Mesendoderm (in vitro differentiated cells): ENCODE measurements at regions not wholly inside any gene's neighbourhood (a gene's known extent, or its start where the extent isn't known, plus 50 kb on each side); places are given as distances from the start of the nearest gene placed in this dataset.

Experiments
- DNase-seq: peaks from one replicate; pipeline ENCODE4 v3.0.0; 2013
- H2AK5ac ChIP-seq: 2 replicates; pipeline ENCODE4 v1.6.1; 2013; ENCODE audit warnings: low read length, inconsistent platforms
- H2BK120ac ChIP-seq: 2 replicates; pipeline ENCODE4 v1.6.1; 2013; ENCODE audit warnings: low read depth, mild to moderate bottlenecking, low read length, moderate library complexity, mixed read lengths
- H2BK15ac ChIP-seq: replicated peaks from 2 replicates; pipeline ENCODE4 v1.6.1; 2013; ENCODE audit warnings: low read depth, mild to moderate bottlenecking, moderate library complexity
- H2BK5ac ChIP-seq: 2 replicates; pipeline ENCODE4 v1.6.1; 2013; ENCODE audit warnings: low read length, inconsistent platforms
- H3K18ac ChIP-seq: 2 replicates; pipeline ENCODE4 v1.6.1; 2013; ENCODE audit warnings: mild to moderate bottlenecking, low read length, mixed read lengths
- H3K23ac ChIP-seq: one replicate; pipeline ENCODE4 v1.6.1; 2013; ENCODE audit warnings: low read length
- H3K27ac ChIP-seq: 2 replicates; pipeline ENCODE4 v1.5.1; 2013; ENCODE audit warnings: low read depth, mild to moderate bottlenecking, inconsistent platforms, low read length, moderate library complexity
- H3K27me3 ChIP-seq: 2 replicates; pipeline ENCODE4 v1.6.1; 2013; ENCODE audit warnings: low read length, control low read depth, mild to moderate bottlenecking, inconsistent platforms; ENCODE audit not compliant: insufficient read depth, poor library complexity
- H3K36me3 ChIP-seq: 2 replicates; pipeline ENCODE4 v1.6.1; 2013; ENCODE audit warnings: low read length, inconsistent platforms; ENCODE audit not compliant: control insufficient read depth, insufficient read depth
- H3K4ac ChIP-seq: one replicate; pipeline ENCODE4 v1.6.1; 2013; ENCODE audit warnings: low read depth, mild to moderate bottlenecking, low read length, moderate library complexity
- H3K4me1 ChIP-seq: 2 replicates; pipeline ENCODE4 v1.6.1; 2013; ENCODE audit warnings: low read depth, low read length, inconsistent platforms; ENCODE audit not compliant: control insufficient read depth
- H3K4me2 ChIP-seq: 2 replicates; pipeline ENCODE4 v1.6.1; 2013; ENCODE audit warnings: low read length
- H3K4me3 ChIP-seq: 2 replicates; pipeline ENCODE4 v1.5.1; 2013; ENCODE audit warnings: mild to moderate bottlenecking, low read length
- H3K56ac ChIP-seq: one replicate; pipeline ENCODE4 v1.6.1; 2013; ENCODE audit warnings: low read length
- H3K79me1 ChIP-seq: 2 replicates; pipeline ENCODE4 v1.6.1; 2013; ENCODE audit warnings: low read length, inconsistent platforms
- H3K79me2 ChIP-seq: 2 replicates; pipeline ENCODE4 v1.6.1; 2013; ENCODE audit warnings: mild to moderate bottlenecking, low read length; ENCODE audit not compliant: control insufficient read depth, insufficient read depth
- H3K9ac ChIP-seq: 2 replicates; pipeline ENCODE4 v1.6.1; 2013; ENCODE audit warnings: low read length, inconsistent platforms
- H4K5ac ChIP-seq: one replicate; pipeline ENCODE4 v1.6.1; 2013; ENCODE audit warnings: low read length
- H4K8ac ChIP-seq: one replicate; pipeline ENCODE4 v1.6.1; 2013; ENCODE audit warnings: low read depth, mild to moderate bottlenecking, control low read depth, low read length, moderate library complexity
- WGBS: extraction: QIAGEN DNeasy Blood & Tissue Kit; methylation state at CpG from one replicate; pipeline ENCODE4 v1.1.7; 2013; ENCODE audit warnings: low lambda C conversion rate, missing lambda C conversion rate; ENCODE audit not compliant: insufficient coverage; ENCODE audit errors: extremely low coverage; 5-methylcytosine and 5-hydroxymethylcytosine counted together

- H3K4me3 ChIP-seq = no peak overlapping the region
- H3K9ac ChIP-seq = no peak overlapping the region
- no CpG with 5 or more reads among the region's 2 CpGs for WGBS
- DNase-seq = no peak
- H3K36me3 ChIP-seq = no peaks in the 10 kb centered on the region
- no peak overlapping the region for H3K56ac ChIP-seq
- H2BK5ac ChIP-seq = no peak overlapping the region
- H3K79me2 ChIP-seq = no peaks in the 10 kb centered on the region
- no peaks in the 10 kb centered on the region for H3K27me3 ChIP-seq
- no peaks in the 10 kb centered on the region for H3K4me1 ChIP-seq
- no peak overlapping the region for H3K4me2 ChIP-seq
- no peak overlapping the region for H2BK15ac ChIP-seq
- no peak overlapping the region for H3K23ac ChIP-seq
- no peak overlapping the region for H3K27ac ChIP-seq
- no peak overlapping the region for H2BK120ac ChIP-seq
- H4K5ac ChIP-seq = no peak overlapping the region
- H3K79me1 ChIP-seq = no peaks in the 10 kb centered on the region
- H3K4ac ChIP-seq = no peak overlapping the region
- H4K8ac ChIP-seq = no peak overlapping the region
- no peak overlapping the region for H2AK5ac ChIP-seq
- no peak overlapping the region for H3K18ac ChIP-seq
Observed at GRCh38 chr7:12056977-12057376, 154.1 kb upstream of the TMEM106B start.

- H3K18ac ChIP-seq = no peak overlapping the region
- H3K9ac ChIP-seq = no peak overlapping the region
- H3K23ac ChIP-seq = no peak overlapping the region
- H3K79me1 ChIP-seq = no peaks in the 10 kb centered on the region
- H2BK120ac ChIP-seq = no peak overlapping the region
- H3K27ac ChIP-seq = no peak overlapping the region
- H3K56ac ChIP-seq = no peak overlapping the region
- H3K36me3 ChIP-seq = no peaks in the 10 kb centered on the region
- H2AK5ac ChIP-seq = no peak overlapping the region
- H3K4me1 ChIP-seq = no peaks in the 10 kb centered on the region
- peak; percentile 16 for DNase-seq
- H3K79me2 ChIP-seq = no peaks in the 10 kb centered on the region
- no peak overlapping the region for H3K4me2 ChIP-seq
- no peak overlapping the region for H2BK15ac ChIP-seq
- H3K4me3 ChIP-seq = no peak overlapping the region
- H3K27me3 ChIP-seq = no peaks in the 10 kb centered on the region
- H4K5ac ChIP-seq = no peak overlapping the region
- H2BK5ac ChIP-seq = no peak overlapping the region
- H3K4ac ChIP-seq = no peak overlapping the region
- no peak overlapping the region for H4K8ac ChIP-seq
Observed at GRCh38 chr7:12062062-12062461, 149.0 kb upstream of the TMEM106B start.

DNA sequence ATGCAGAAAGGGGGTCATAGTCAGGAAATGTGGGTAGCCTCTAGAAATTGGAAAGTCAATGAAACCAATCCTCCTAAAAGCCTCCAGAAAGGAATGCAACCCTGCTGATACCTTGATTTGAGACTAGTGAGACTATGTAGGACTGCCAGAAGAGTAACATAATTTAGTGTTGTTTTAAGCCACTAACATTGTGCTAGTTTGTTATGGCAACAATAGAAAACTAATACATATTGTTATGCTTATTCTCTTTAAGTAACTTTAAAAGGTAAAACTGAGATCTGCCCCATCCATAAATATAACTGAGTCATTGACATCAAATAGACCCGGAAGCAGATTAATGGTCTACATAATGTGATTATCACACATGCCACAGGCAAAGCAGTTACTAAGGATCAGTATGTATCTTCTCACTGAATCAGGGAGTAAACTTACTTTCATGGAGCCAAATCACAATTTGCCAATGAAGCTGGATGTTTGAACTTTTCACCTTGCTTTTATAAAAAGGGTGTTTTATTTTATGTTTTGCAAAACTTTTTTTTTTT, 146.4 kb upstream of the TMEM106B start:
- Histone ChIP-seq H4K5ac (no peak overlapping the region), H3K4me3 (no peak overlapping the region), H2BK15ac (no peak overlapping the region), H3K56ac (no peak overlapping the region), H3K4ac (no peak overlapping the region), H3K18ac (no peak overlapping the region), H3K79me2 (no peaks in the 10 kb centered on the region), H3K27me3 (no peaks in the 10 kb centered on the region), H3K79me1 (no peaks in the 10 kb centered on the region), H3K36me3 (no peaks in the 10 kb centered on the region), H2BK5ac (no peak overlapping the region), H3K4me1 (no peaks in the 10 kb centered on the region), H4K8ac (no peak overlapping the region), H2BK120ac (no peak overlapping the region), H3K27ac (no peak overlapping the region), H3K23ac (no peak overlapping the region), H2AK5ac (no peak overlapping the region), H3K4me2 (no peak overlapping the region), H3K9ac (no peak overlapping the region)
- no CpG with 5 or more reads among the region's 1 CpG for WGBS
- DNase-seq = peak; percentile 23

- Histone ChIP-seq H3K79me1 (no peaks in the 10 kb centered on the region), H3K4me3 (no peak overlapping the region), H3K23ac (no peak overlapping the region), H2BK120ac (no peak overlapping the region), H2AK5ac (no peak overlapping the region), H3K4me2 (no peak overlapping the region), H4K5ac (no peak overlapping the region), H4K8ac (no peak overlapping the region), H3K27me3 (no peaks in the 10 kb centered on the region), H2BK5ac (no peak overlapping the region), H3K4ac (no peak overlapping the region), H3K18ac (no peak overlapping the region), H3K79me2 (no peaks in the 10 kb centered on the region), H3K4me1 (no peaks in the 10 kb centered on the region), H2BK15ac (no peak overlapping the region), H3K56ac (no peak overlapping the region), H3K27ac (no peak overlapping the region), H3K9ac (no peak overlapping the region), H3K36me3 (no peaks in the 10 kb centered on the region)
- peak; percentile 66 for DNase-seq
- no CpG with 5 or more reads among the region's 4 CpGs for WGBS
Observed at GRCh38 chr7:12066004-12066403, 145.1 kb upstream of the TMEM106B start.

DNA sequence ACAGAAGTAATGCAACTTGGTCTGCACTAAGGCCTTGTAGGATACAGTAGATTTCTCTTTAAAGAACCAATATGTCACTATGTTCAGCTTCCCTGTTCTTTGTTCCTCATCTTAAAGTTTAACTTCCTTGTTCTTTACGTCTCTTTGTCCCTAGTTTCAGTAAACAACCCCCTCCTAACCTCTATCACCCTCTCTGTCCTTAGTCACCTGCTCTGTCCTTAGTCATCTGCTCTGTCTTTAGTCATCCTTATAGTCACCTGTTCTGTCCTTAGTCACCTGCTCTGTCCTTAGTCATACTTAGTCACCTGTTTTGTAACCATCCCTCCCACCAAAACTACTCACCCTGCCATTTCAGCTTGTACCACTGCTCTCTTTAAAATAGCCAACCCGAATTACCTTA, 144.6 kb upstream of the TMEM106B start:
- H3K4me2 ChIP-seq = no peak overlapping the region
- no CpG with 5 or more reads among the region's 2 CpGs for WGBS
- no peak overlapping the region for H3K56ac ChIP-seq
- DNase-seq = peak; percentile 61
- no peak overlapping the region for H3K23ac ChIP-seq
- H3K27me3 ChIP-seq = no peaks in the 10 kb centered on the region
- H3K4ac ChIP-seq = no peak overlapping the region
- no peak overlapping the region for H2AK5ac ChIP-seq
- no peaks in the 10 kb centered on the region for H3K36me3 ChIP-seq
- H2BK5ac ChIP-seq = no peak overlapping the region
- H4K8ac ChIP-seq = no peak overlapping the region
- no peaks in the 10 kb centered on the region for H3K79me1 ChIP-seq
- H3K79me2 ChIP-seq = no peaks in the 10 kb centered on the region
- no peak overlapping the region for H3K27ac ChIP-seq
- H3K18ac ChIP-seq = no peak overlapping the region
- no peak overlapping the region for H2BK120ac ChIP-seq
- no peak overlapping the region for H3K4me3 ChIP-seq
- H2BK15ac ChIP-seq = no peak overlapping the region
- H4K5ac ChIP-seq = no peak overlapping the region
- no peaks in the 10 kb centered on the region for H3K4me1 ChIP-seq
- no peak overlapping the region for H3K9ac ChIP-seq

DNA sequence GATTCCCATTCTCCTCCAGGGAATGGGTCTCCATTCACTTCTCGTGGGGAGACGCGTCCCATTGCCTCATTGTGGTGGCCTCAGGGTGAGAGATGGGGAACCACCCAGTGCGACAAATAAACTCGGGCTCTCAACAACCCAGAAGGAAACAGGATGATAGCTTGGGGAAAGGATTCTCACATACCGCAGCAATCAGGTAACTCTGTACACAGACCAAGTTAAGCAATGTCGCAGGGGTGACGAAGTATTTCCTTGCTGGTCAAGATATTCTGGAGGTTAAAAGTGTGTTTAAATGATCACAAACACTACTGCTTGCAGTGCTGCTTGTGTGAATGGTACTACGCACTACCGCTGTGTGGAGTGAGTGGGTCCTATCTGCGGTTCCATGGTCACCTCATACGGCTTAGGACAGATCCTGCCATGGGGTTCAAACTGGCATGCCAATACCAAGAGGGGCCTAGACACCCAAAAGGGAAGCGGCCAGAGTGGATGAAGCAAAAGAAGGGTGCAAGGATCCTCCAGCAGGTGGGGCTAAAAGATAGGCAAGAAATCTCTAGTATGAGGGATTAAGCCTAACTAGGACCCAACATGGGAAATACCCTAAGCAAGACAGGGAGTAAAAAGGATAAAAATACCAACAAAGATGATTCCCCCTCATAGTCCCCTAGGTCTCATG, 143.8 kb upstream of the TMEM106B start:
- H3K56ac ChIP-seq = no peak overlapping the region
- H3K23ac ChIP-seq = no peak overlapping the region
- H3K9ac ChIP-seq = no peak overlapping the region
- no peak overlapping the region for H3K4me3 ChIP-seq
- H3K4me2 ChIP-seq = no peak overlapping the region
- no peaks in the 10 kb centered on the region for H3K79me1 ChIP-seq
- no peak overlapping the region for H2BK5ac ChIP-seq
- no peaks in the 10 kb centered on the region for H3K27me3 ChIP-seq
- no peak overlapping the region for H4K5ac ChIP-seq
- H3K79me2 ChIP-seq = no peaks in the 10 kb centered on the region
- no peak overlapping the region for H4K8ac ChIP-seq
- no peaks in the 10 kb centered on the region for H3K4me1 ChIP-seq
- peak; percentile 83 for DNase-seq
- no peak overlapping the region for H3K27ac ChIP-seq
- no peak overlapping the region for H3K18ac ChIP-seq
- WGBS = no CpG with 5 or more reads among the region's 13 CpGs
- no peak overlapping the region for H3K4ac ChIP-seq
- no peak overlapping the region for H2BK15ac ChIP-seq
- H3K36me3 ChIP-seq = no peaks in the 10 kb centered on the region
- H2AK5ac ChIP-seq = no peak overlapping the region
- H2BK120ac ChIP-seq = no peak overlapping the region
